Adipocyte (in vitro differentiated cells): ENCODE measurements at regions not wholly inside any gene's neighbourhood (a gene's known extent, or its start where the extent isn't known, plus 50 kb on each side); places are given as distances from the start of the nearest gene placed in this dataset.

ENCODE experiments used
- DNase-seq: peaks from one replicate; pipeline ENCODE4 v3.0.0-alpha.2; 2015; ENCODE audit warnings: low read depth
- H3K27me3 ChIP-seq: replicated peaks from 2 replicates; pipeline ENCODE4 v1.7.0; 2013; ENCODE audit warnings: mild to moderate bottlenecking, low read length, moderate library complexity; ENCODE audit not compliant: control insufficient read depth, insufficient read depth
- H3K36me3 ChIP-seq: 2 replicates; pipeline ENCODE4 v1.7.0; 2013; ENCODE audit warnings: low read length, mild to moderate bottlenecking, moderate library complexity; ENCODE audit not compliant: control insufficient read depth, insufficient read depth, severe bottlenecking
- H3K4me1 ChIP-seq: 2 replicates; pipeline ENCODE4 v1.7.0; 2013; ENCODE audit warnings: mild to moderate bottlenecking, low read length, moderate library complexity; ENCODE audit not compliant: control insufficient read depth, insufficient read depth
- H3K4me3 ChIP-seq: 2 replicates; pipeline ENCODE4 v1.7.0; 2013; ENCODE audit warnings: mild to moderate bottlenecking, low read length, moderate library complexity
- H3K9ac ChIP-seq: 2 replicates; pipeline ENCODE4 v1.7.0; 2013; ENCODE audit warnings: mild to moderate bottlenecking, low read length, moderate library complexity
- H3K9me3 ChIP-seq: 2 replicates; pipeline ENCODE4 v1.7.0; 2013; ENCODE audit warnings: mild to moderate bottlenecking, low read length, moderate library complexity; ENCODE audit not compliant: control insufficient read depth

GRCh38 chr12:67019070-67019469 is 250.1 kb upstream of the CAND1 start:
- no peak for DNase-seq
- Histone ChIP-seq H3K27me3 (no peaks in the 10 kb centered on the region), H3K36me3 (no peaks in the 10 kb centered on the region), H3K4me3 (no peak overlapping the region), H3K4me1 (no peaks in the 10 kb centered on the region), H3K9me3 (no peaks in the 10 kb centered on the region), H3K9ac (no peak overlapping the region)

GRCh38 chr12:67025543-67026114 is 243.5 kb upstream of the CAND1 start:
- peak; percentile 50 for DNase-seq
- Histone ChIP-seq H3K4me3 (no peak overlapping the region), H3K9me3 (no peaks in the 10 kb centered on the region), H3K36me3 (no peaks in the 10 kb centered on the region), H3K9ac (no peak overlapping the region), H3K4me1 (no peaks in the 10 kb centered on the region), H3K27me3 (no peaks in the 10 kb centered on the region)

GRCh38 chr12:67026487-67027246 is 242.5 kb upstream of the CAND1 start:
- H3K4me1 ChIP-seq: no peaks in the 10 kb centered on the region
- no peaks in the 10 kb centered on the region for H3K27me3 ChIP-seq
- peak; percentile 3 for DNase-seq
- H3K9ac ChIP-seq: no peak overlapping the region
- no peaks in the 10 kb centered on the region for H3K36me3 ChIP-seq
- H3K4me3 ChIP-seq: no peak overlapping the region
- no peaks in the 10 kb centered on the region for H3K9me3 ChIP-seq

GRCh38 chr12:67028529-67028928 is 240.6 kb upstream of the CAND1 start:
- no peak overlapping the region for H3K9ac ChIP-seq

GRCh38 chr12:67034110-67034879 is 234.9 kb upstream of the CAND1 start:
- peak; percentile 2 for DNase-seq
- Histone ChIP-seq H3K4me1 (no peaks in the 10 kb centered on the region), H3K27me3 (no peaks in the 10 kb centered on the region), H3K9me3 (peaks cover 11% of the 10 kb centered on the region), H3K9ac (no peak overlapping the region), H3K36me3 (no peaks in the 10 kb centered on the region), H3K4me3 (no peak overlapping the region)

More at GRCh38 chr12:67028529-67028928, 240.6 kb upstream of the CAND1 start:
- H3K36me3 ChIP-seq: no peaks in the 10 kb centered on the region
- H3K4me3 ChIP-seq: no peak overlapping the region
- no peaks in the 10 kb centered on the region for H3K4me1 ChIP-seq
- peaks cover 9% of the 10 kb centered on the region for H3K9me3 ChIP-seq
- no peak for DNase-seq
- H3K27me3 ChIP-seq: no peaks in the 10 kb centered on the region

GRCh38 chr12:67035121-67035520 is 234.0 kb upstream of the CAND1 start:
- no peaks in the 10 kb centered on the region for H3K36me3 ChIP-seq
- no peak for DNase-seq
- H3K4me1 ChIP-seq: no peaks in the 10 kb centered on the region
- peaks cover 11% of the 10 kb centered on the region for H3K9me3 ChIP-seq
- no peak overlapping the region for H3K4me3 ChIP-seq
- H3K27me3 ChIP-seq: no peaks in the 10 kb centered on the region
- H3K9ac ChIP-seq: no peak overlapping the region

GRCh38 chr12:67038486-67038885 is 230.7 kb upstream of the CAND1 start:
- Histone ChIP-seq H3K36me3 (no peaks in the 10 kb centered on the region), H3K4me1 (peaks cover 2% of the 10 kb centered on the region), H3K9ac (no peak overlapping the region), H3K4me3 (no peak overlapping the region), H3K9me3 (peaks cover 2% of the 10 kb centered on the region), H3K27me3 (no peaks in the 10 kb centered on the region)
- DNase-seq: peak; percentile 5

- Histone ChIP-seq H3K4me3 (no peak overlapping the region), H3K9me3 (no peaks in the 10 kb centered on the region), H3K36me3 (no peaks in the 10 kb centered on the region), H3K4me1 (peaks cover 2% of the 10 kb centered on the region), H3K9ac (no peak overlapping the region), H3K27me3 (no peaks in the 10 kb centered on the region)
- DNase-seq: no peak
Observed at GRCh38 chr12:67039995-67040860, 228.9 kb upstream of the CAND1 start.

- no peak for DNase-seq
- H3K9me3 ChIP-seq: no peaks in the 10 kb centered on the region
- H3K4me3 ChIP-seq: no peak overlapping the region
- H3K9ac ChIP-seq: no peak overlapping the region
- no peaks in the 10 kb centered on the region for H3K36me3 ChIP-seq
- peaks cover 2% of the 10 kb centered on the region for H3K4me1 ChIP-seq
- no peaks in the 10 kb centered on the region for H3K27me3 ChIP-seq
Observed at GRCh38 chr12:67040861-67041137, 228.4 kb upstream of the CAND1 start.

- H3K4me3 ChIP-seq: no peak overlapping the region
- no peaks in the 10 kb centered on the region for H3K27me3 ChIP-seq
- peaks cover 2% of the 10 kb centered on the region for H3K4me1 ChIP-seq
- no peak overlapping the region for H3K9ac ChIP-seq
- no peaks in the 10 kb centered on the region for H3K36me3 ChIP-seq
- H3K9me3 ChIP-seq: no peaks in the 10 kb centered on the region
- peak; percentile 28 for DNase-seq
Observed at GRCh38 chr12:67042697-67043131, 226.4 kb upstream of the CAND1 start.

- Histone ChIP-seq H3K9ac (no peak overlapping the region), H3K4me1 (peaks cover 2% of the 10 kb centered on the region), H3K4me3 (no peak overlapping the region), H3K9me3 (no peaks in the 10 kb centered on the region), H3K36me3 (no peaks in the 10 kb centered on the region), H3K27me3 (no peaks in the 10 kb centered on the region)
- DNase-seq: no peak
Observed at GRCh38 chr12:67043771-67044170, 225.4 kb upstream of the CAND1 start.
